ENCODE measurements at regions not wholly inside any gene's neighbourhood (a gene's known extent, or its start where the extent isn't known, plus 50 kb on each side); places are given as distances from the start of the nearest gene placed in this dataset.

DNA sequence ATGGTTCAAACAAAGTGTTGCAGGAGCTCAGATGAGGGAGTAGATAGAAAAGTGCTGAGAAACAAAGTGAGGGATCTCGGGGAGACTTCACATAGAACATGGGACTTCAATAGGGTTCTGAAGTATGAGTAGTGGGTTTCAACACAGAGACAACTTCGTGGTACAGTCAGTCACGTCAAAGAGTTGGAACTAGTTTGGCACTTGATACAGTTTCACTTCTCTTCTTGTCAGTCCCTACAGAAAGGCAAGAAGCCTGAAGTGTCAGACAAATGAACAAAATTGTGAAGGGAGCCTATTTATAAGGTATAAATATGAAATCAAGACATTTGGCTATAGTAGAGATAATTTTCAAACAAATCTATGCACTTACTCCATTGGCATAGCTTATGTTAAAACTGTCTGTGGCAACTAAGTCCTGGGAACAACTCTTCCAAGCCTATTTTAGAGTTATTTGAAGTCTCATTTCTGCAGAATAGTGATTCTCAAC, 338.0 kb downstream of the TDRD15 start:
- TF ChIP-seq CTCF (IDR thresholded peaks at IDR 0.05) (no peak), POLR2A (IDR thresholded peaks at IDR 0.05) (no peak)

Measured in testis (tissue), 2 donors.